Ishikawa (cell line): ENCODE measurements at regions not wholly inside any gene's neighbourhood (a gene's known extent, or its start where the extent isn't known, plus 50 kb on each side); places are given as distances from the start of the nearest gene placed in this dataset.

Experiments used
- EGR1 ChIP-seq: IDR thresholded peaks from 2 replicates; pipeline ENCODE4 v1.6.1; 2012
- EP300 ChIP-seq: IDR thresholded peaks from 2 replicates; pipeline ENCODE4 v1.6.1; 2012; ENCODE audit warnings: borderline replicate concordance
- TAF1 ChIP-seq: IDR thresholded peaks from 2 replicates; pipeline ENCODE4 v1.6.1; 2012; ENCODE audit warnings: low read depth, mild to moderate bottlenecking
- ZBTB7A ChIP-seq: IDR thresholded peaks from 2 replicates; pipeline ENCODE4 v1.6.1; 2012; ENCODE audit warnings: low read depth

DNA sequence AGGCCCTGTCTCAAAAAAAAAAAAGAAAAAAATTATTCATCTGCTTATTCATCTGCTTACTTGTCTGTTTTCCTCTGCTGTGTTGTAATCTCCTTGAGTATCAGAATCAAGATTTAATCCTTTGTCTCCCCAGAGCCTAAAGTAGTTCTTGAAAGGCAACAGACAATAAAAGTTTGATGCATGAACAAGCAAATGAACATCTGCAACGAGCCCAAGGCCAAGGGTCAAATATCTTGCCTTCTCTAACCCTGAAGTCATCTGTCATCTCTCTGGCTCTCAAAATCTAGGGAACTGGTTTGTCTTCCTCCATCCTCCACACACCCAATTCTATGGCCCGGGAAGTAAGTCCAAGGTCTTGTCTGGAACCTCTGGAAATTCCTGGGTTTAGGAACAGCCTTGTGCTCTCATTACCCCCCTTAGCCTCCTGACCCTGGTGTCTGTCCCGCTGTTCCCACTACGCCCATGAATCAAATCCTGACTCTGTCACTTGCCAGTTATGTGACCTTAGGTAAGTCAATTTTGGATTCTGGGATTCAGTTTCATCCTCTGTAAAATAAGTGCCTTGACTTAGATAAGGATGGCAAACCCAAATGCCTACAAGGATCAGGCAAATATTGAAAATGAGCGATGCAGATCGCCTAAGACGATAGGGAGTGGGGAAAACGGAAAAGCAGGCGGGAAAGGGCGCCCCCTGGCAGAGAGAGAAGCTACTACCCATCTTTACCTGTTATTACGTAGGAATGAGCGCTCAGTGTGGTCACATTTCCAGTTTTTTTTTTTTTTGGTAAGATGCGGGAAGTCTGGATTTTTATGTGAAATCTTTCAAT, 102.7 kb upstream of the DHX15 start:
- TF ChIP-seq EGR1 (no peak), TAF1 (no peak), ZBTB7A (no peak), EP300 (no peak)
